ENCODE measurements at regions not wholly inside any gene's neighbourhood (a gene's known extent, or its start where the extent isn't known, plus 50 kb on each side); places are given as distances from the start of the nearest gene placed in this dataset.

GRCh38 chr3:88595026-88595425, 445.3 kb downstream of the C3orf38 start:
- ChIA-PET POLR2A (no interaction called here), CTCF (no interaction called here)
- H4K20me1 ChIP-seq (ENCODE audit: insufficient read depth) = no peaks in the 10 kb centered on the region
- H3F3A ChIP-seq (replicated peaks; ENCODE audit: insufficient read depth) = no peaks in the 10 kb centered on the region
- H3K27ac ChIP-seq (ENCODE audit: low read depth in 2 of 2, low read length in 1 of 2) = no peak overlapping the region
- H3K4me3 ChIP-seq (ENCODE audit: low read depth in 2 of 2, low read length in 1 of 2) = no peak overlapping the region
- 0% methylated on average over 1 of the region's 1 CpG for WGBS (ENCODE audit: low lambda C conversion rate)
- H3K9me2 ChIP-seq = no peaks in the 10 kb centered on the region
- TF ChIP-seq MAX (IDR thresholded peaks at IDR 0.05; ENCODE audit: low read depth) = no peak
- no peak for TF ChIP-seq IRF3 (IDR thresholded peaks at IDR 0.05; ENCODE audit: low read depth, low read length)
- TF ChIP-seq YY1 (IDR thresholded peaks at IDR 0.05; ENCODE audit: low read depth) = no peak
- TF ChIP-seq TEAD4 (IDR thresholded peaks at IDR 0.05; ENCODE audit: borderline replicate concordance, insufficient read depth) = no peak
- TF ChIP-seq USF2 (IDR thresholded peaks at IDR 0.05; ENCODE audit: borderline replicate concordance, low read depth, low read length) = no peak
- no peak for TF ChIP-seq SIN3A (IDR thresholded peaks at IDR 0.05; ENCODE audit: borderline replicate concordance, low read depth, low read length)
- TF ChIP-seq FOXM1 (IDR thresholded peaks at IDR 0.05; ENCODE audit: low read depth) = no peak
- TF ChIP-seq MXI1 (IDR thresholded peaks at IDR 0.05; ENCODE audit: low read depth, low read length) = no peak
- TF ChIP-seq RAD21 (IDR thresholded peaks at IDR 0.05; ENCODE audit: low read length) = no peak
- no peak for TF ChIP-seq TAF1 (IDR thresholded peaks at IDR 0.05; ENCODE audit: borderline replicate concordance, low read depth, low read length)
- TF ChIP-seq JUND (IDR thresholded peaks at IDR 0.05) = no peak
- TF ChIP-seq NRF1 (IDR thresholded peaks at IDR 0.05; ENCODE audit: low read depth, low read length) = no peak
- TF ChIP-seq, protein P1, sequence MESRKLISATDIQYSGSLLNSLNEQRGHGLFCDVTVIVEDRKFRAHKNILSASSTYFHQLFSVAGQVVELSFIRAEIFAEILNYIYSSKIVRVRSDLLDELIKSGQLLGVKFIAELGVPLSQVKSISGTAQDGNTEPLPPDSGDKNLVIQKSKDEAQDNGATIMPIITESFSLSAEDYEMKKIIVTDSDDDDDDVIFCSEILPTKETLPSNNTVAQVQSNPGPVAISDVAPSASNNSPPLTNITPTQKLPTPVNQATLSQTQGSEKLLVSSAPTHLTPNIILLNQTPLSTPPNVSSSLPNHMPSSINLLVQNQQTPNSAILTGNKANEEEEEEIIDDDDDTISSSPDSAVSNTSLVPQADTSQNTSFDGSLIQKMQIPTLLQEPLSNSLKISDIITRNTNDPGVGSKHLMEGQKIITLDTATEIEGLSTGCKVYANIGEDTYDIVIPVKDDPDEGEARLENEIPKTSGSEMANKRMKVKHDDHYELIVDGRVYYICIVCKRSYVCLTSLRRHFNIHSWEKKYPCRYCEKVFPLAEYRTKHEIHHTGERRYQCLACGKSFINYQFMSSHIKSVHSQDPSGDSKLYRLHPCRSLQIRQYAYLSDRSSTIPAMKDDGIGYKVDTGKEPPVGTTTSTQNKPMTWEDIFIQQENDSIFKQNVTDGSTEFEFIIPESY (IDR thresholded peaks at IDR 0.05; ENCODE audit: borderline replicate concordance, low read depth) = no peak
- no peak for TF ChIP-seq RXRA (IDR thresholded peaks at IDR 0.05; ENCODE audit: borderline replicate concordance, low read depth)
- no peak for TF ChIP-seq EP300 (IDR thresholded peaks at IDR 0.05; ENCODE audit: borderline replicate concordance in 1 of 2, low read depth in 1 of 2, low read length in 1 of 2)
- no peak for TF ChIP-seq RCOR1 (IDR thresholded peaks at IDR 0.05; ENCODE audit: low read length)
- no peaks in the 10 kb centered on the region; a peak in 1 of 4 replicates for H3K4me1 ChIP-seq (ENCODE audit: control insufficient read depth in 1 of 2, insufficient read depth in 2 of 2, low read depth in 1 of 2, low read length in 1 of 2)
- no peaks in the 10 kb centered on the region for H3K9me3 ChIP-seq
- no peak for DNase-seq
- no peaks in the 10 kb centered on the region for H3K79me2 ChIP-seq (ENCODE audit: insufficient read depth)
- no peak overlapping the region for H3K4me2 ChIP-seq
- H2AFZ ChIP-seq (ENCODE audit: low read depth) = no peak overlapping the region
- H3K27me3 ChIP-seq (ENCODE audit: insufficient read depth) = no peaks in the 10 kb centered on the region
- no peaks in the 10 kb centered on the region for H3K36me3 ChIP-seq (replicated peaks in 1 of 2; ENCODE audit: control insufficient read depth in 1 of 2, insufficient read depth in 2 of 2, low read length in 1 of 2)
- H3K9ac ChIP-seq = no peak overlapping the region
